Activated T-cell treated with anti-CD3 and anti-CD28 coated beads, Interleukin-2, amount 50 U/mL, for 24 hours (primary cell): ENCODE measurements at regions not wholly inside any gene's neighbourhood (a gene's known extent, or its start where the extent isn't known, plus 50 kb on each side); places are given as distances from the start of the nearest gene placed in this dataset.
A peak's percentile ranks its signal among the peaks of the same experiment; 100 is the strongest.

Experiments
- DNase-seq: peaks from one replicate; pipeline ENCODE4 v3.0.0-alpha.2; 2020
- H3K27ac Mint-ChIP-seq: 2 replicates; pipeline ENCODE4 v1.8.0; 2020; ENCODE audit warnings: mild to moderate bottlenecking, mixed read lengths
- H3K27me3 Mint-ChIP-seq: 2 replicates; pipeline ENCODE4 v1.8.0; 2020; ENCODE audit warnings: mixed read lengths
- H3K36me3 Mint-ChIP-seq: 2 replicates; pipeline ENCODE4 v1.8.0; 2020; ENCODE audit warnings: low read depth, mixed read lengths
- H3K4me1 Mint-ChIP-seq: 2 replicates; pipeline ENCODE4 v1.8.0; 2020; ENCODE audit warnings: low read depth, mixed read lengths
- H3K4me3 Mint-ChIP-seq: 2 replicates; pipeline ENCODE4 v1.8.0; 2020; ENCODE audit warnings: mild to moderate bottlenecking, moderate library complexity, mixed read lengths
- H3K9me3 Mint-ChIP-seq: 2 replicates; pipeline ENCODE4 v1.8.0; 2020; ENCODE audit warnings: mixed read lengths

DNA sequence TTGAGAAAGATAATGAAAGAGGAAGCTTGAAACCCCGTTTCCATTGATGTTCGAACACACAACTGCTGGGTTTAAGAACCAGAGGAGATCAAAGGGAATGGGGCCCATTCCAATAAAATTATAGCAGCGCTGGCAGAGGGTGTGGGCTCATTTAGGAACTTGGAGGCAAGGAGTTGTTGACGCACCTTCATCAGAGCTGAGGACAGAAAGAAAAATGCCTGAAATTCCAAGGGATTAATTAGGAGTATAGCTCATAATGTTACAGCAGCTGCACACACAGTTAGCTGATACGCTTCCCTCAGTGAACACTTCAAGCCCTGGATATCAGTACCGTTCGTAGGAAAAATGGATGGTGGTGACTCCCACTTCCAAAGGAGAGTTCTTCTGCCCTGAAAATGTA lies 127.2 kb downstream of the AXIN2 start:
- peaks cover 27% of the 10 kb centered on the region for H3K4me1 Mint-ChIP-seq
- H3K27ac Mint-ChIP-seq, result no peak overlapping the region
- peaks cover 33% of the 10 kb centered on the region for H3K27me3 Mint-ChIP-seq
- H3K9me3 Mint-ChIP-seq, result peaks cover 12% of the 10 kb centered on the region
- no peak overlapping the region for H3K4me3 Mint-ChIP-seq
- no peak for DNase-seq
- H3K36me3 Mint-ChIP-seq, result no peaks in the 10 kb centered on the region

DNA sequence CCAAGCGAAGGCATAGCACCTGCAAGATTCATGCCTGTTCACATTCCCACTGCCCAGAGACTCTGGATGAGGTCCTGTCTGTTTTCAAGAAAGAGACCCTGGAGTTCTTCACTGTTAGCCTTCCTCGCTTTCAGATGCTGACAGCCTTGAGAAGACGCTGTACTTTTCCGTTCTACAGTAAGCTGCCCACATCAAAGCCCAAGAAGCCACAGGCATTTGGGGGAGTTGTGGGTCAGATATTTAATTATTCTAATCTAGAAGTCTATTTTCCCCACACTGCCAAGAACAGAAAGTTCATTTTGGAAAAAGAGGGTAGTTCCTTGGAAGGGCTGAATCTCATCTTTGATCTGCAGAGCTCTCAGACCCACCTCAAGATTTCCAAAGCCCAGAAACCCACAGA lies 127.9 kb downstream of the AXIN2 start:
- H3K4me1 Mint-ChIP-seq, result peaks cover 27% of the 10 kb centered on the region
- peaks cover 27% of the 10 kb centered on the region for H3K27me3 Mint-ChIP-seq
- no peak overlapping the region for H3K4me3 Mint-ChIP-seq
- no peak for DNase-seq
- H3K27ac Mint-ChIP-seq, result peak overlapping the region; percentile 7
- H3K9me3 Mint-ChIP-seq, result peaks cover 12% of the 10 kb centered on the region
- no peaks in the 10 kb centered on the region for H3K36me3 Mint-ChIP-seq

DNA sequence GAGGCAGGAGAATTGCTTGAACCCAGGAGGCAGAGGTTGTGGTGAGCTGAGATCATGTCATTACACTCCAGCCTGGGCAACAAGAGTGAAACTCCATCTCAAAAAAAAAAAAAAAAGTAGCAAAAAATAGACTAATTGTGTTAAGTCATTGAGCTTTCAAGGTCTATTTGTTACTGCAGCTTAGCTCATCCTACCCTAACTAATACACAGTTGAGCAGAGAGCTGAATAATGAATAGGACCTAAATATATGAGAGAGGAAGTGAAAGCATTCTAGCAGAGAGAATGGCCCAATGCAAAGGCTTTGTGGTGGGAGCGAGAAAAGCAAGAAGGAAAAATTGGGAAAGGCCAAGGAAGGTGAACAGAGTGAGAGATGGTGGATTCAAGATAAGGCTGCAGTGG lies 128.3 kb downstream of the AXIN2 start:
- H3K36me3 Mint-ChIP-seq, result no peaks in the 10 kb centered on the region
- peaks cover 27% of the 10 kb centered on the region for H3K4me1 Mint-ChIP-seq
- no peak overlapping the region for H3K27ac Mint-ChIP-seq
- DNase-seq, result no peak
- peaks cover 12% of the 10 kb centered on the region for H3K9me3 Mint-ChIP-seq
- H3K27me3 Mint-ChIP-seq, result peaks cover 22% of the 10 kb centered on the region
- no peak overlapping the region for H3K4me3 Mint-ChIP-seq

DNA sequence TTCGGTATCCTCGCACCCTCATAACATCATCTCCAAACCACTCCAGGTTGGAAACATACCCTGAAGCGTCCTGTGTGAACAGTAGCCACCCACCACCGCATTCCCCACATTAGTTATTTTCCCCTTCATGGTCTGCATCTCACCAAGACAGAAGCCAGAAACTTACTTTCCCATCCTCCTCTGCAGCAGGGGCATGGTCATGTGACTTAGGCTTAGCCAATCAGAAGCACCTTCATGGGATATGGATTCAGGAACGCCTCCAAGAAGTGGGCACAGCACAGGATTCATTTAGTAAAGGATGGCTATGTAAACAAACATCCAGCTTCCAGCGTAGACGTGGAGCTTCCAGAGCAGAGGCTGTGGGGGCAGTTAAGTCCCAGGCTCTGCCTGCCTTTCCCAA lies 130.3 kb downstream of the AXIN2 start:
- no peak for DNase-seq
- H3K36me3 Mint-ChIP-seq, result no peaks in the 10 kb centered on the region
- peaks cover 10% of the 10 kb centered on the region for H3K27me3 Mint-ChIP-seq
- H3K9me3 Mint-ChIP-seq, result peaks cover 12% of the 10 kb centered on the region
- H3K27ac Mint-ChIP-seq, result no peak overlapping the region
- H3K4me1 Mint-ChIP-seq, result peaks cover 27% of the 10 kb centered on the region
- no peak overlapping the region for H3K4me3 Mint-ChIP-seq

DNA sequence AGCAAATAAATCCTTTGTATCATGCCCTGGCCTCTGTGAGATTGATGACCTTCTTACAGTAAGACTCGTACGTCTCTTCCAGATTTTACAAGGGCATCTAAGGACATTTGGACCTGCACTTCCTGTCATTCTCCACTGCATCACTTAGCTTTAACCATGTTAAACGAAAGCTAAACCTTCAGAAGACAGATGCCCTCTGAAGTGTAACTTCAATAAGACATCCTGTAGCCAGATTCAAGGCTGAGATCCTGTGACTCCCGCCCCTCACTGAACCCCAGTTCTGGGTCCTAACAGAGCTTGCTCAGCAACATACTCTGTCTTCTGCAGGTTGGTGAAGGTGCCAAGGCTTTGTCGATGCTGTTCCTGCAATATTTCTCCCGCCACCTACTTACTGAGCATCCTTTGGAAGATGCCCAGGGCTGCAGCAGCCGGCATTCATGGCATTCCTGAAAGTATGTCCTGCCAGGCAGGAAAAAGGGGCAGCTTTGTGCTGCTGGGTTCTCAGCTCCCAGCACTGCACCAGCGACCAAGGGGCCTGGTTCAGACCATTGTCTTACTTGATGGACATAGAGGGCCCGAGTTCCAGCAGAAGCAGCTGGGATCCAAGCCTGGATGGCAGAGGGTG lies 131.1 kb downstream of the AXIN2 start:
- no peak for DNase-seq
- peaks cover 19% of the 10 kb centered on the region for H3K9me3 Mint-ChIP-seq
- H3K27ac Mint-ChIP-seq, result no peak overlapping the region
- H3K4me1 Mint-ChIP-seq, result peaks cover 27% of the 10 kb centered on the region
- H3K27me3 Mint-ChIP-seq, result peaks cover 5% of the 10 kb centered on the region
- H3K36me3 Mint-ChIP-seq, result no peaks in the 10 kb centered on the region
- no peak overlapping the region for H3K4me3 Mint-ChIP-seq

DNA sequence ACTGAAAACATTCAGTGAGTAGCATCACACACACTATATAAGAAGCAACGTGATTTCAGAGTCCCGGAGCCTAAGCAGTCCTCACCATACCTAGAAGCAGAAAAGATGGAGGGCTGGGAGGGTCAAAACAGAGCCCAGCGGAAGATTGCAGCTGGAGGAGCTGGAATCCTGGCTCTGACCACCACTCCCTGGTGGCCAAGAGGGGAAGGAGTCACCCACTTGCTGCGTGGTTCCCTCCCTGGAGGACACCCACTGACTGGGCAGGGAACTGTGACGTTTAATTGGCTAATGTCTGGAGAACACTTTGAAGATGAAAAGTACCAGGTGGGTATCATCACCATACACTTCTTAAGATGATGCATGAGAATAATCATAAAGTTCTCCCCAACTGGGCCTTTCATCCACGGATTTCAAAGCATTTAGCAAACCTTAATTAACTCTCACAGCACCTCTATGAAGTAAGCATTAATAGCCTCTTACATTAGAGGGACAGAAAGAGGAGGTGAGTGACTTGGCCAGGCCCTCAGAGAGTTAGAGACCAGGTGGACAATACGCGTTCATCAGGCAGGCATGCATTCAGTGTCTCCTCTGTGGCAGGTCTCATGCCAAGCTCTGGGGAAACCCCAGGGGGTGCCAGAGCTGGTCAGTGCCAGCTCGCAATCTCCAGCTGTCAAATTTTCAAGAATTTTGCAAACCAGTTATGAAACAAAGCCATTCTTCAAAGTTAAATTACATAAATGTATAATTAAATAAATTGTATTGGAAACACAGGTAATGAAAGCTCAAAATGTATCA lies 137.9 kb downstream of the AXIN2 start:
- no peak overlapping the region for H3K4me3 Mint-ChIP-seq
- no peaks in the 10 kb centered on the region for H3K36me3 Mint-ChIP-seq
- H3K27me3 Mint-ChIP-seq, result no peaks in the 10 kb centered on the region
- H3K9me3 Mint-ChIP-seq, result peaks cover 13% of the 10 kb centered on the region
- DNase-seq, result no peak
- H3K4me1 Mint-ChIP-seq, result no peaks in the 10 kb centered on the region
- H3K27ac Mint-ChIP-seq, result no peak overlapping the region

DNA sequence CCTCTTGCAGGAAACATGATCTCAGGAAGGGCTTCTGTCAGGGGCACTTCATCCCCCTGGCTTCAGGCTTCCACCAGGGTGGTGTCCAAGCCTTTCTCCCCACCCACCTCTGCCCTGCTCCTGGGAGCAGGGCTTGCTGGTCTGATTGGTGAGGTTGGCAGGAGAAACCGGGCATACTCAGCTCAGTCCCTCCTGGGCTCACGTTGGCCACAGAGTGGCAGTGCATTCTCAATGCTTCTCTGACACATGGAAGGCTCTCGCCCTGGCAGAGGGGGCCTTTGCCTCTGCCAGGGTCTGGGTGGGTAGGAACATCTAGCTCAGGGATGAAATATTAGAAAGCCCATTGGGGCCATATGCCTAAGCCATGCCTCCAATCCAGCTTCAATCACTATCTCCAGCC lies 142.8 kb downstream of the AXIN2 start:
- Mint-ChIP-seq H3K27ac (no peak overlapping the region), H3K27me3 (peaks cover 2% of the 10 kb centered on the region), H3K36me3 (no peaks in the 10 kb centered on the region), H3K9me3 (no peaks in the 10 kb centered on the region), H3K4me3 (no peak overlapping the region), H3K4me1 (peaks cover 4% of the 10 kb centered on the region)
- no peak for DNase-seq

DNA sequence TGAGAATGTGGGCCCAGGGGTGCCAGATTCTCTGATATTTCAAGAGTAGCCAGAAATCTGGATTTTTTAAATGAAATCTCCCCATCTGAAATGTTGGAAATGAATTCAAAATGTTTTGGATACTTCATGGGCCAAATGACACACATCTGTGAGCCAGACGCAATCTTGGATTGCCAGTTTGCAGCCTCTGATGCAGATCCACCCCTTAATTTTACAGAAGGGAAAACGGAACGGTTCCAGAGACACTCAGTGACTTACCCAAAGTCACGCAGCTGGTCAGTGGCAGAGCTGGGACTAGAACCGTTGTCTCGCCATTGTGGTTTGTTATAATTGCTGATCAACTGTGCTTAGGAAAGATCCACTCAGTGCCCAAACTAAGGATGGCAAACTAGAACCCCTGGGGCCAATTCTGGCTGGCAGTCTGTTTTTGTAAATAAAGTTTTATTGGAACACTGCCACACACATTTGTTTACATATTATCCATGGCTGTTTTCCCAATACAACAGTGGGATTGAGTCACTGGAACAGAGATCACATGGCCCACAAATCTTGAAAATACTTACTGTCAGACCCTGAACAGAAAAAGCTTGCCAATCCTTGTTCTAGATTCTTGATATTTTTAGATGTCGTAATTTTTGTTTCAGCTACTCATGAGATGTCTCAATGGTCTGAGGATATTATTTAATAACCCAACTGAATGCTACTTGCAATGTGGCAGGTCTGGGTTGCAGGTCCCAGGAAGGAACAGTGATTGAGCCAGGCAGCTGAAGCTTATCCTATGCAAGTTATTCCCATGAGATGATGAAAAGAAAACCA lies 143.8 kb downstream of the AXIN2 start:
- DNase-seq, result no peak
- no peaks in the 10 kb centered on the region for H3K9me3 Mint-ChIP-seq
- no peaks in the 10 kb centered on the region for H3K36me3 Mint-ChIP-seq
- peaks cover 2% of the 10 kb centered on the region for H3K27me3 Mint-ChIP-seq
- H3K4me1 Mint-ChIP-seq, result peaks cover 4% of the 10 kb centered on the region
- no peak overlapping the region for H3K4me3 Mint-ChIP-seq
- no peak overlapping the region for H3K27ac Mint-ChIP-seq

DNA sequence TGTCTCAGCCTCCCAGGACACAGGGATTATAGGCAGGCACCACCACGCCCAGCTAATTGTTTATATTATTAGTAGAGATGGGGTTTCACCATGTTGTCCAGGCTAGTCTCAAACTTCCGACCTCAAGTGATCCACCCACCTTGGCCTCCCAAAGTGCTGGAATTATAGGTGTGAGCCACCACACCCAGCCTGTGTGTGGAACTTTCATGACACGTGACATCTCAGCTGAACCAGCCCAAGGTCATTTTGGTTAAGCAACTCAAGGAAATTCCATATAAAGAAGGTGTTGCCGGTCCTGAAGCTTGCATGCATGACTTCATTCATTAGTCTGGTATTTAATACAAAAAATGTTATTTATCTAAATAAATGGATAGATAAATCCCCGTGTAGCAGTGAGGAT lies 145.5 kb downstream of the AXIN2 start:
- no peak for DNase-seq
- H3K36me3 Mint-ChIP-seq, result no peaks in the 10 kb centered on the region
- peaks cover 2% of the 10 kb centered on the region for H3K27me3 Mint-ChIP-seq
- no peak overlapping the region for H3K27ac Mint-ChIP-seq
- H3K9me3 Mint-ChIP-seq, result peaks cover 4% of the 10 kb centered on the region
- H3K4me3 Mint-ChIP-seq, result no peak overlapping the region
- peaks cover 4% of the 10 kb centered on the region for H3K4me1 Mint-ChIP-seq

DNA sequence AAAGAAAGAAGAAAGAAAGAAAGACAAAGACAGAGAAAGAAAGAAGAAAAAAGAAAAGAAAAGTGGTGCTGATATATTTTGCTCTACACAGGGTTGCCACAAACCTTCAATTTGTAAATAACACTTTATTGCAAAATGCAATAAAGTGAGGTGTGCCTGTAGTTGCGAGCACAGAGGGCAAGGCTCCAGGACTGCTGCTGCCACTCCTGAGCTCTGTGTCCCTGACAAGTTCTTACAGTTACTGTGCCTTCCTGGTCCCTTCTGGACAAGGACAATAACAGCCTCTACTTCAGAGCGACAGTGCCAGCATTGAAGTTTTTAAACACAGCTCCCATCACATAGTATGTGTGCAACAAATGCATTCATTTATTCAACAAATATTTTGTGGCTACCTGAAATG lies 148.1 kb downstream of the AXIN2 start:
- no peak for DNase-seq
- no peak overlapping the region for H3K27ac Mint-ChIP-seq
- H3K4me1 Mint-ChIP-seq, result peaks cover 4% of the 10 kb centered on the region
- no peak overlapping the region for H3K4me3 Mint-ChIP-seq
- no peaks in the 10 kb centered on the region for H3K36me3 Mint-ChIP-seq
- peaks cover 2% of the 10 kb centered on the region for H3K27me3 Mint-ChIP-seq
- H3K9me3 Mint-ChIP-seq, result peaks cover 4% of the 10 kb centered on the region

DNA sequence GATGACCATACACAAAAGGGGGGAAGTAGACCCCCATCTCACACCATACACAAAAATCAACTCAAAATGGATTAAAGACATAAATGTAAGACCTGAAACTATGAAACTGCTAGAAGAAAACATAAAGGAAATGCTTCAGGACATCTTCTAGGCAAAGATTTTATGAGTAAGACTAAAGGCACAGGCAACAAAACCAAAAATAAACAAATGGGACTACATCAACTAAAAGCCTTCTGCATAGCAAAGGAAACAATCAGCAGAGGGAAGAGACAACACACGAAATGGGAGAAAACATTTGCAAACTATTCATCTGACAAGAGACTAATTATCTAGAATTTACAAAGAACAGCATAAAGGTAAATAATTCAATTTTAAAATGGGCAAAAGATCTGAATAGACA lies 152.1 kb downstream of the AXIN2 start:
- Mint-ChIP-seq H3K4me3 (no peak overlapping the region), H3K9me3 (peaks cover 4% of the 10 kb centered on the region), H3K27ac (no peak overlapping the region), H3K4me1 (peaks cover 3% of the 10 kb centered on the region), H3K36me3 (no peaks in the 10 kb centered on the region), H3K27me3 (no peaks in the 10 kb centered on the region)
- no peak for DNase-seq

DNA sequence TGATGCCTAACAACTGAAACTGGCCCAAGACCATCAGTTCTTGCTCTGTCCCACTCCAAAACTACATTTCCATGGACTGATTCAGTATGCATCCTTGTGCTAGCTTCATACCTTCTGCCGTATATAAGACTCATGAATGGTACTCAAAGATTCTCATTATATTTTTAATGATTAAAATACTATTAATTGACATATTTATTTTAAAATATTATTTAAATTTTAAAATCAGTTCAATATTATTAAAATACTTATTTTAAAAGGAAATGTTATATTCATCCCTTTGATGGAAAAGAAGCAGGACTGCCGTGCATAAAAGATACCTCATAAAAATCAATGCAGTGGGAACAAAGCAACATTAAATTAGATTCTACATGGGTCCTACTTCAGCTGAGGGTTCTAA lies 153.4 kb downstream of the AXIN2 start:
- Mint-ChIP-seq H3K36me3 (no peaks in the 10 kb centered on the region), H3K4me1 (no peaks in the 10 kb centered on the region), H3K27ac (no peak overlapping the region), H3K9me3 (peaks cover 4% of the 10 kb centered on the region), H3K27me3 (peaks cover 5% of the 10 kb centered on the region), H3K4me3 (no peak overlapping the region)
- DNase-seq, result no peak

DNA sequence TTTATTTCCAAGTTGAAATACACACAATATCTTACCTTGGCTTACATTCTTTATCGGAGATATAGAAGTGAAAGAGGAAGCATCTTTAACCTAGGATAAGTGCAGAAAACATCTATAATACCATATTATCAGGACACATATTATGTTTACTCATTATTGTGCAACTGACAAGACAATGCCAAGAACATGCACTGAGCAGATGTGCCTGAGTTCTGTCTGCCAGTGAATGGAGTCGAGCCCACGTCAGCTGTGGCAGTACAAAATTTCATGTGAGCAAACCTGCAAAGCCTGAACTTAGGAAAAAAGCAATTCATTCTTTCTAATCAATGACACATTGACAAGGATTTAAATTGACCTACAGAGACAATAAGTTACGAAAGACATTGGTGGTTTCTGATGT lies 154.4 kb downstream of the AXIN2 start:
- Mint-ChIP-seq H3K9me3 (peaks cover 4% of the 10 kb centered on the region), H3K4me3 (no peak overlapping the region), H3K4me1 (no peaks in the 10 kb centered on the region), H3K27ac (no peak overlapping the region), H3K36me3 (no peaks in the 10 kb centered on the region), H3K27me3 (peaks cover 8% of the 10 kb centered on the region)
- DNase-seq, result no peak

DNA sequence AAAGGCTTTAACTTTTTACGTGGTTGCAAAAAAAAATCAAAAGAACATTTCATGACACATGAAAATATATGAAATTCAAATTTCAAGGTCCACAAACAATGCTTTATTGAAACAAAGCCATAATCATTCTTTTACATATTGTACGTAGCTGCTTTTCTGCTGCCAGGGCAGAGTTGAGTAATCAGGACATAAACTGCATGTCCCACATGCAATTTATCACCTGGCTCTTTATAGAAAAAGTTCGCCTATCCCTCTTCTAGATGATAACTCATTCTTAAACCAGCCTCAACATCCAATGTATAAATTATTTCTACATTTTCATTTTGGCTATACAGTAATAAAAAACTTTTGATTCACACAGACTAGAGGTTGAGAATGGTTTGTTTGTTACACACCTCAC lies 154.9 kb downstream of the AXIN2 start:
- H3K9me3 Mint-ChIP-seq, result peaks cover 3% of the 10 kb centered on the region
- H3K4me1 Mint-ChIP-seq, result peaks cover 2% of the 10 kb centered on the region
- peaks cover 8% of the 10 kb centered on the region for H3K27me3 Mint-ChIP-seq

DNA sequence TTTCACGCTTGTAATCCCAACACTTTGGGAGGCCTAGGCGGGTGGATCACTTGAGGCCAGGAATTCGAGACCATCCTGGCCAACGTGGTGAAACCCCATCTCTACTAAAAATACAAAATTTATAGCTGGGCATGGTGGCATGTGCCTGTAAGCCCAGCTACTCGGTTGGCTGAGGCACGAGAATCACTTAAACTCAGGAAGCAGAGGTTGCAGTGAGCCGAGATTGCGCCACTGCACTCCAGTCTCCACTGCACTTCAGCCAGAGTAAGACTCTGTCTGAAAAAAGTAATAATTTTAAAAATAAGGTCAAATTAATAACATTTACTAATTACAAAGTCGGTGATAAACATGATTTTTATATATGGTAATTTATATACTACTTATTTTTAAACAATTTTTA lies 155.9 kb downstream of the AXIN2 start:
- Mint-ChIP-seq H3K4me3 (no peak overlapping the region), H3K27ac (no peak overlapping the region), H3K9me3 (no peaks in the 10 kb centered on the region), H3K4me1 (peaks cover 2% of the 10 kb centered on the region), H3K36me3 (no peaks in the 10 kb centered on the region), H3K27me3 (peaks cover 8% of the 10 kb centered on the region)
- no peak for DNase-seq

More for the DNA sequence above, 154.9 kb downstream of the AXIN2 start:
- Mint-ChIP-seq H3K4me3 (no peak overlapping the region), H3K27ac (no peak overlapping the region), H3K36me3 (no peaks in the 10 kb centered on the region)
- no peak for DNase-seq
